HepG2 (cell line): ENCODE measurements at regions not wholly inside any gene's neighbourhood (a gene's known extent, or its start where the extent isn't known, plus 50 kb on each side); places are given as distances from the start of the nearest gene placed in this dataset.

ENCODE experiments used
- ATAC-seq: fragments of 200-7000 bp; cut with Tn5 transposase; 3 replicates; pipeline ENCODE4 v1.9.1; 2020; ENCODE audit warnings: mild to moderate bottlenecking, moderate library complexity
- BruUV-seq: library from RNA; stranded (reverse); fragments of 400-500 nt; replicated peaks from 2 replicates; lab custom pipeline; 2021; lab: Mats Ljungman, UMichigan
- CTCF ChIA-PET: fragments of 300-600 bp; formaldehyde crosslinking; extraction: SDS; loops from one replicate; lab custom pipeline; 2021; ENCODE audit warnings: low total read pairs, inconsistent platforms, low intra/inter-chr PET ratio; lab: Yijun Ruan, JAX
- POLR2A ChIA-PET: fragments of 350-600 bp; sonication (Branson Sonifier 250); formaldehyde crosslinking; loops from one replicate; lab custom pipeline; 2020; ENCODE audit warnings: antibody characterized with exemption, inconsistent platforms; lab: Yijun Ruan, JAX
- DNase-seq: peaks from one replicate; pipeline ENCODE4 v3.0.0-alpha.2; 2015; ENCODE audit warnings: low spot score
- FAIRE-seq: peaks from 3 replicates; lab custom pipeline; 2011; peaks lifted over from hg19 to GRCh38; lab: Jason Lieb, UNC
- H2AFZ ChIP-seq: one replicate; pipeline ENCODE4 v1.6.1; 2011; ENCODE audit warnings: low read length, inconsistent platforms
- H3K27ac ChIP-seq: fragments of 300-600 bp; 3 replicates; pipeline ENCODE4 v1.8.0; 2011; ENCODE audit warnings: mixed run types, mild to moderate bottlenecking, mixed read lengths, low read length, inconsistent platforms; ENCODE audit not compliant: insufficient read depth; ENCODE audit errors: extremely low read length
- H3K27me3 ChIP-seq, 2 experiments: fragments of 200-600 bp in 1 of 2; 2 replicates in 1 of 2; 3 replicates in 1 of 2; pipeline versions ENCODE4 v1.6.0 to v1.8.0; 2011; ENCODE audit warnings: low read length in 2 of 2, mild to moderate bottlenecking in 2 of 2, moderate library complexity in 2 of 2, inconsistent platforms in 1 of 2; ENCODE audit not compliant: insufficient read depth in 2 of 2, control insufficient read depth in 1 of 2
- H3K36me3 ChIP-seq, 2 experiments: fragments of 200-600 bp in 1 of 2; replicated peaks in 1 of 2; 2 replicates in 1 of 2; 3 replicates in 1 of 2; pipeline versions ENCODE4 v1.5.1 to v1.8.0; 2011; ENCODE audit warnings: low read length in 2 of 2, inconsistent platforms in 1 of 2; ENCODE audit not compliant: insufficient read depth in 2 of 2, control insufficient read depth in 1 of 2
- H3K4me1 ChIP-seq: 2 replicates; pipeline ENCODE4 v1.5.1; 2012; ENCODE audit warnings: low read length, inconsistent platforms; ENCODE audit not compliant: insufficient read depth
- H3K4me2 ChIP-seq: 2 replicates; pipeline ENCODE4 v1.6.0; 2011; ENCODE audit warnings: low read depth, low read length, inconsistent platforms
- H3K4me3 ChIP-seq, 3 experiments: fragments of 200-600 bp in 1 of 3; sonication (generic), shearing (Covaris generic) in 1 of 3; replicated peaks in 1 of 3; 2 replicates each; pipeline ENCODE4 v1.5.1; 2011 to 2016; ENCODE audit warnings: low read length in 3 of 3, inconsistent platforms in 2 of 3, low read depth in 2 of 3, mild to moderate bottlenecking in 2 of 3, control low read depth in 1 of 3, mixed read lengths in 1 of 3; ENCODE audit not compliant: insufficient read depth in 1 of 3
- H3K79me2 ChIP-seq: one replicate; pipeline ENCODE4 v1.6.1; 2011; ENCODE audit warnings: low read length, inconsistent platforms; ENCODE audit not compliant: insufficient read depth
- H3K9ac ChIP-seq: 2 replicates; pipeline ENCODE4 v1.6.0; 2011; ENCODE audit warnings: mild to moderate bottlenecking, low read depth, low read length, inconsistent platforms; ENCODE audit not compliant: insufficient read depth
- H3K9me3 ChIP-seq: 2 replicates; pipeline ENCODE4 v1.5.1; 2012; ENCODE audit warnings: mild to moderate bottlenecking, low read length
- H4K20me1 ChIP-seq: 2 replicates; pipeline ENCODE4 v1.6.0; 2011; ENCODE audit warnings: inconsistent platforms, mild to moderate bottlenecking, low read length, moderate library complexity; ENCODE audit not compliant: insufficient read depth
- ATF7 ChIP-seq, 2 experiments: fragments of 450-650 bp in 1 of 2; sonication (generic) in 1 of 2; formaldehyde crosslinking in 1 of 2; IDR thresholded peaks; 2 replicates each; pipeline versions ENCODE4 v1.4.0 to v1.6.1; 2016 to 2020; ENCODE audit warnings: antibody characterized with exemption in 1 of 2, mild to moderate bottlenecking in 1 of 2, missing genetic modification reagents in 1 of 2
- KLF13 ChIP-seq: sonication (generic); formaldehyde crosslinking; IDR thresholded peaks from 2 replicates; pipeline ENCODE4 v1.4.0; 2020; ENCODE audit warnings: mild to moderate bottlenecking, missing genetic modification reagents
- KLF6 ChIP-seq: IDR thresholded peaks from 2 replicates; pipeline ENCODE4 v1.8.0; 2016; ENCODE audit warnings: missing biosample characterization, missing genetic modification reagents
- NFE2L2 ChIP-seq: fragments of 150-350 bp; IDR thresholded peaks from 2 replicates; pipeline ENCODE4 v1.6.1; 2014; ENCODE audit warnings: low read length
- RAD51 ChIP-seq: fragments of 450-650 bp; IDR thresholded peaks from 2 replicates; pipeline ENCODE4 v1.6.1; 2016; ENCODE audit warnings: borderline replicate concordance
- REPIN1 ChIP-seq: sonication (generic); formaldehyde crosslinking; IDR thresholded peaks from 2 replicates; pipeline ENCODE4 v1.8.0; 2022; ENCODE audit warnings: missing genetic modification reagents, low read depth, mild to moderate bottlenecking, borderline replicate concordance
- ZFP62 ChIP-seq: sonication (generic); formaldehyde crosslinking; IDR thresholded peaks from 2 replicates; pipeline ENCODE4 v1.4.0; 2020; ENCODE audit warnings: missing genetic modification reagents
- ZNF597 ChIP-seq: sonication (generic); formaldehyde crosslinking; IDR thresholded peaks from 2 replicates; pipeline ENCODE4 v1.5.0; 2020; ENCODE audit warnings: missing genetic modification reagents
- ZNF777 ChIP-seq: sonication (generic); formaldehyde crosslinking; IDR thresholded peaks from 2 replicates; pipeline ENCODE4 v1.4.0; 2020; ENCODE audit warnings: missing genetic modification reagents
- ZNF781 ChIP-seq: sonication (generic); formaldehyde crosslinking; IDR thresholded peaks from 2 replicates; pipeline ENCODE4 v1.5.1; 2020; ENCODE audit warnings: borderline replicate concordance, mild to moderate bottlenecking, missing genetic modification reagents; ENCODE audit errors: not compliant biosample characterization
- in situ Hi-C: cut with HindIII; loops from 2 replicates; pipeline ENCODE4 v1.10.0; 2017; ENCODE audit warnings: low pct_unique_long_range_greater_than_20kb; ENCODE audit not compliant: extremely low pct_ligation_motif_present
- intact Hi-C: fragments of 100-400 bp; cut with micrococcal nuclease; formaldehyde crosslinking; loops from one replicate; pipeline ENCODE4 v1.10.0; 2022; ENCODE audit not compliant: unreplicated experiment
- TF ChIP-seq, protein P1 (sequence below): sonication (generic); formaldehyde crosslinking; IDR thresholded peaks from 2 replicates; pipeline ENCODE4 v1.5.0; 2020; ENCODE audit warnings: missing genetic modification reagents
- TF ChIP-seq, protein P2 (sequence below): conservative IDR thresholded peaks from 2 replicates; pipeline ENCODE4 v1.6.1; 2018; ENCODE audit warnings: missing genetic modification reagents
- TF ChIP-seq, protein P3 (sequence below): sonication (generic); formaldehyde crosslinking; IDR thresholded peaks from 2 replicates; pipeline ENCODE4 v1.4.0; 2020; ENCODE audit warnings: mild to moderate bottlenecking, missing genetic modification reagents

DNA sequence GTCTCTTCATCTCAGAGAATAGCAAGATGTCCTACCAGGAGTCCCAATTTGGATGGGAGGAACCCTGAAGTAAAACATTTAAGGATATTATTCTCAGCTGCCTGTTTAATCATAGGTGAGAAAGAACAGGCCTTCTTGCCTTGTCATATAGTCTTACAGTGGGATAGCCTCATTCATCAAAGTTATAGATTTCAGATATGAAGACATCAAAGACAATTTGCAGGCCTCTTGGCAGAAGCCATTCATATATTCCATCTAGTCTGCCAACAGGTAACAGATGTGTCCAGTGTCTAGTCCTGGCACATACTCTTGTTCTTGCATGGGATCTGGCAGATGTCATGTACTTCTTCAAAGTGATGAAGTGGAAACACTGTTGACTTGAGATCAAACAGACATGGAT lies 601.3 kb upstream of the GHITM start:
- intact Hi-C loops: no loop called here
- Histone ChIP-seq H2AFZ (no peak overlapping the region), H3K4me3 (no peak overlapping the region), H3K4me1 (no peaks in the 10 kb centered on the region), H3K4me2 (no peak overlapping the region), H3K27me3 (no peaks in the 10 kb centered on the region), H4K20me1 (no peaks in the 10 kb centered on the region), H3K9me3 (peaks cover 69% of the 10 kb centered on the region), H3K79me2 (no peaks in the 10 kb centered on the region), H3K36me3 (no peaks in the 10 kb centered on the region), H3K27ac (no peak overlapping the region), H3K9ac (no peak overlapping the region)
- no peak for DNase-seq
- CTCF ChIA-PET: no interaction called here
- ATAC-seq: no peak
- POLR2A ChIA-PET: no interaction called here
- in situ Hi-C loops: no loop called here
- no TSS peak for BruUV-seq
- no peak for FAIRE-seq
- TF ChIP-seq, protein P1, sequence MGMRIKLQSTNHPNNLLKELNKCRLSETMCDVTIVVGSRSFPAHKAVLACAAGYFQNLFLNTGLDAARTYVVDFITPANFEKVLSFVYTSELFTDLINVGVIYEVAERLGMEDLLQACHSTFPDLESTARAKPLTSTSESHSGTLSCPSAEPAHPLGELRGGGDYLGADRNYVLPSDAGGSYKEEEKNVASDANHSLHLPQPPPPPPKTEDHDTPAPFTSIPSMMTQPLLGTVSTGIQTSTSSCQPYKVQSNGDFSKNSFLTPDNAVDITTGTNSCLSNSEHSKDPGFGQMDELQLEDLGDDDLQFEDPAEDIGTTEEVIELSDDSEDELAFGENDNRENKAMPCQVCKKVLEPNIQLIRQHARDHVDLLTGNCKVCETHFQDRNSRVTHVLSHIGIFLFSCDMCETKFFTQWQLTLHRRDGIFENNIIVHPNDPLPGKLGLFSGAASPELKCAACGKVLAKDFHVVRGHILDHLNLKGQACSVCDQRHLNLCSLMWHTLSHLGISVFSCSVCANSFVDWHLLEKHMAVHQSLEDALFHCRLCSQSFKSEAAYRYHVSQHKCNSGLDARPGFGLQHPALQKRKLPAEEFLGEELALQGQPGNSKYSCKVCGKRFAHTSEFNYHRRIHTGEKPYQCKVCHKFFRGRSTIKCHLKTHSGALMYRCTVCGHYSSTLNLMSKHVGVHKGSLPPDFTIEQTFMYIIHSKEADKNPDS (CRISPR knock-in tag): no peak
- TF ChIP-seq ZNF597 (CRISPR knock-in tag) (no peak), KLF6 (CRISPR knock-in tag) (no peak), KLF13 (CRISPR knock-in tag) (no peak), NFE2L2 (no peak), ZFP62 (CRISPR knock-in tag) (no peak), REPIN1 (CRISPR knock-in tag) (no peak), ATF7 (IDR thresholded peaks at IDR 0.05) (no peak), ATF7 (CRISPR knock-in tag; IDR thresholded peaks at IDR 0.05) (no peak), ZNF781 (no peak), ZNF777 (CRISPR knock-in tag) (no peak), RAD51 (no peak)
- TF ChIP-seq, protein P2, sequence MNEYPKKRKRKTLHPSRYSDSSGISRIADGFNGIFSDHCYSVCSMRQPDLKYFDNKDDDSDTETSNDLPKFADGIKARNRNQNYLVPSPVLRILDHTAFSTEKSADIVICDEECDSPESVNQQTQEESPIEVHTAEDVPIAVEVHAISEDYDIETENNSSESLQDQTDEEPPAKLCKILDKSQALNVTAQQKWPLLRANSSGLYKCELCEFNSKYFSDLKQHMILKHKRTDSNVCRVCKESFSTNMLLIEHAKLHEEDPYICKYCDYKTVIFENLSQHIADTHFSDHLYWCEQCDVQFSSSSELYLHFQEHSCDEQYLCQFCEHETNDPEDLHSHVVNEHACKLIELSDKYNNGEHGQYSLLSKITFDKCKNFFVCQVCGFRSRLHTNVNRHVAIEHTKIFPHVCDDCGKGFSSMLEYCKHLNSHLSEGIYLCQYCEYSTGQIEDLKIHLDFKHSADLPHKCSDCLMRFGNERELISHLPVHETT (CRISPR knock-in tag): no peak
- TF ChIP-seq, protein P3, sequence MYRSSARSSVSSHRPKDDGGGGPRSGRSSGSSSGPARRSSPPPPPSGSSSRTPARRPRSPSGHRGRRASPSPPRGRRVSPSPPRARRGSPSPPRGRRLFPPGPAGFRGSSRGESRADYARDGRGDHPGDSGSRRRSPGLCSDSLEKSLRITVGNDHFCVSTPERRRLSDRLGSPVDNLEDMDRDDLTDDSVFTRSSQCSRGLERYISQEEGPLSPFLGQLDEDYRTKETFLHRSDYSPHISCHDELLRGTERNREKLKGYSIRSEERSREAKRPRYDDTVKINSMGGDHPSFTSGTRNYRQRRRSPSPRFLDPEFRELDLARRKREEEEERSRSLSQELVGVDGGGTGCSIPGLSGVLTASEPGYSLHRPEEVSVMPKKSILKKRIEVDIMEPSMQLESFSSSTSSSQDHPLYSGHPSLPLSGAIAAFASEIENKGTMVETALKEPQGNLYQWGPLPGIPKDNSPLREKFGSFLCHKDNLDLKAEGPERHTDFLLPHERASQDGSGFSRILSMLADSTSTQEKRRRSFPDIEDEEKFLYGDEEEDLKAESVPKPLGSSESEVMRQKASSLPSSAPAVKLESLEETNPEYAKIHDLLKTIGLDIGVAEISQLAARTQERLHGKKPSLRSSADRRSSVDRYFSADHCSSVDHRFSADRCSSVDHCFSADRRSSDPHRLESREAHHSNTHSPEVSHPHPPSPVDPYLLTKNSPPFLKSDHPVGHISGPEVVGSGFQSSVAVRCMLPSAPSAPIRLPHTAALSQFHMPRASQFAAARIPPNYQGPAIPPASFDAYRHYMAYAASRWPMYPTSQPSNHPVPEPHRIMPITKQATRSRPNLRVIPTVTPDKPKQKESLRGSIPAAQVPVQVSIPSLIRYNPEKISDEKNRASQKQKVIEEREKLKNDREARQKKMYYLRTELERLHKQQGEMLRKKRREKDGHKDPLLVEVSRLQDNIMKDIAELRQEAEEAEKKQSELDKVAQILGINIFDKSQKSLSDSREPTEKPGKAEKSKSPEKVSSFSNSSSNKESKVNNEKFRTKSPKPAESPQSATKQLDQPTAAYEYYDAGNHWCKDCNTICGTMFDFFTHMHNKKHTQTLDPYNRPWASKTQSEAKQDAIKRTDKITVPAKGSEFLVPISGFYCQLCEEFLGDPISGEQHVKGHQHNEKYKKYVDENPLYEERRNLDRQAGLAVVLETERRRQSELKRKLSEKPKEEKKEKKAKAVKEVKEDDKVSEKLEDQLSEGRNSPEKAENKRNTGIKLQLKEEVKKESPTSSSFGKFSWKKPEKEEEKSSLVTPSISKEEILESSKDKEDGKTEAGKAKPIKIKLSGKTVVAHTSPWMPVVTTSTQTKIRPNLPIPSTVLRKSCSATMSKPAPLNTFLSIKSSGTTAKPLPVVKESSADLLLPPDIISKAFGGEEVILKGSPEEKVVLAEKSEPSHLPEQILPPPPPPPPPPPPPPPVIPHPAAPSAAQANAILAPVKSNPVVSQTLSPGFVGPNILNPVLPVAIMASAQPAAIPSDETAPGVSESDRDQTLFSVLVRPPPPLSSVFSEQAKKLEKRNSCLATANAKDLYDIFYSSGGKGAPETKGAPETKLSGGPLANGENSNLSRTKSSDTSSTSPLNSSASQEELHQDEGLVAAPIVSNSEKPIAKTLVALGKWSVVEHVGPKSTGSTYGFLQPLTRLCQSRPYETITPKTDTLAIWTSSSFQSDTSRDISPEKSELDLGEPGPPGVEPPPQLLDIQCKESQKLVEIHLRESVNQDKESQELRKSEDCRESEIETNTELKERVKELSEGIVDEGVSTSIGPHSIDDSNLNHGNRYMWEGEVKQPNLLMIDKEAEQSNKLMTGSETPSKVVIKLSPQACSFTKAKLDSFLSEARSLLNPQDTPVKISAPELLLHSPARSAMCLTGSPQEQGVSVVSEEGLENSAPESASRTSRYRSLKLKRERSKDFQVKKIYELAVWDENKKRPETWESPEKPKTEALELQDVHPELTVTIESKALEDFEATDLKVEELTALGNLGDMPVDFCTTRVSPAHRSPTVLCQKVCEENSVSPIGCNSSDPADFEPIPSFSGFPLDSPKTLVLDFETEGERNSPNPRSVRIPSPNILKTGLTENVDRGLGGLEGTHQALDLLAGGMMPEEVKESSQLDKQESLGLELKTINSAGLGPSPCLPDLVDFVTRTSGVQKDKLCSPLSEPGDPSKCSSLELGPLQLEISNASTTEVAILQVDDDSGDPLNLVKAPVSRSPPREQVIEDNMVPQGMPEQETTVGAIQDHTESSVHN (CRISPR knock-in tag): no peak
